Muscle of leg (tissue), 3 donors: ENCODE measurements at regions not wholly inside any gene's neighbourhood (a gene's known extent, or its start where the extent isn't known, plus 50 kb on each side); places are given as distances from the start of the nearest gene placed in this dataset.

Source experiments
- DNase-seq: peaks from one replicate; pipeline ENCODE4 v3.0.0; 2013
- H3K27ac ChIP-seq: one replicate; pipeline ENCODE4 v1.5.1; 2013; ENCODE audit warnings: mild to moderate bottlenecking, low read length, control low read depth
- H3K27me3 ChIP-seq: one replicate; pipeline ENCODE4 v1.6.1; 2013; ENCODE audit warnings: low read length; ENCODE audit not compliant: control insufficient read depth, insufficient read depth
- H3K36me3 ChIP-seq: one replicate; pipeline ENCODE4 v1.6.1; 2013; ENCODE audit warnings: low read length; ENCODE audit not compliant: control insufficient read depth, insufficient read depth
- H3K4me1 ChIP-seq: one replicate; pipeline ENCODE4 v1.6.1; 2013; ENCODE audit warnings: low read length; ENCODE audit not compliant: control insufficient read depth, insufficient read depth
- H3K4me3 ChIP-seq: one replicate; pipeline ENCODE4 v1.5.1; 2013; ENCODE audit warnings: low read length, control low read depth
- H3K9me3 ChIP-seq: replicated peaks from 2 replicates; pipeline ENCODE4 v1.6.1; 2013; ENCODE audit warnings: low read depth, low read length; ENCODE audit not compliant: control insufficient read depth
- WGBS: methylation state at CpG from one replicate; pipeline ENCODE4 v1.1.5; 2013; ENCODE audit warnings: missing lambda C conversion rate; ENCODE audit not compliant: insufficient coverage; 5-methylcytosine and 5-hydroxymethylcytosine counted together

- Histone ChIP-seq H3K9me3 (no peaks in the 10 kb centered on the region), H3K27me3 (no peaks in the 10 kb centered on the region), H3K4me1 (peaks cover 13% of the 10 kb centered on the region), H3K36me3 (no peaks in the 10 kb centered on the region), H3K27ac (no peak overlapping the region), H3K4me3 (no peak overlapping the region)
- WGBS = no CpG with 5 or more reads among the region's 3 CpGs
- DNase-seq = no peak
These were observed 147.1 kb upstream of the MPDZ start for GRCh38 chr9:13426606-13427005.

- H3K4me3 ChIP-seq = no peak overlapping the region
- H3K4me1 ChIP-seq = peaks cover 7% of the 10 kb centered on the region
- H3K9me3 ChIP-seq = no peaks in the 10 kb centered on the region
- no peak for DNase-seq
- WGBS = no CpG with 5 or more reads among the region's 4 CpGs
- H3K27me3 ChIP-seq = no peaks in the 10 kb centered on the region
- H3K27ac ChIP-seq = no peak overlapping the region
- no peaks in the 10 kb centered on the region for H3K36me3 ChIP-seq
These were observed 145.4 kb upstream of the MPDZ start for GRCh38 chr9:13424872-13425271.

- peaks cover under 1% of the 10 kb centered on the region for H3K4me1 ChIP-seq
- 80% methylated on average over 3 of the region's 6 CpGs for WGBS
- H3K9me3 ChIP-seq = no peaks in the 10 kb centered on the region
- H3K4me3 ChIP-seq = no peak overlapping the region
- no peak overlapping the region for H3K27ac ChIP-seq
- no peak for DNase-seq
- no peaks in the 10 kb centered on the region for H3K36me3 ChIP-seq
- no peaks in the 10 kb centered on the region for H3K27me3 ChIP-seq
These were observed 144.7 kb upstream of the MPDZ start for GRCh38 chr9:13424204-13424603.

GRCh38 chr9:13414349-13414748 lies 134.9 kb upstream of the MPDZ start:
- Histone ChIP-seq H3K36me3 (no peaks in the 10 kb centered on the region), H3K27me3 (no peaks in the 10 kb centered on the region), H3K4me1 (peaks cover 2% of the 10 kb centered on the region), H3K4me3 (no peak overlapping the region), H3K27ac (no peak overlapping the region), H3K9me3 (no peaks in the 10 kb centered on the region)
- peak; percentile 62 for DNase-seq

- Histone ChIP-seq H3K27me3 (no peaks in the 10 kb centered on the region), H3K9me3 (no peaks in the 10 kb centered on the region), H3K4me3 (no peak overlapping the region), H3K27ac (peak overlapping the region; percentile 8), H3K36me3 (no peaks in the 10 kb centered on the region), H3K4me1 (peaks cover 2% of the 10 kb centered on the region)
- DNase-seq = peak; percentile 81
- 100% methylated on average over 1 of the region's 2 CpGs for WGBS
These were observed 132.8 kb upstream of the MPDZ start for GRCh38 chr9:13412331-13412730.

- peaks cover 2% of the 10 kb centered on the region for H3K4me1 ChIP-seq
- no peaks in the 10 kb centered on the region for H3K36me3 ChIP-seq
- H3K9me3 ChIP-seq = no peaks in the 10 kb centered on the region
- DNase-seq = peak; percentile 61
- no peak overlapping the region for H3K4me3 ChIP-seq
- H3K27me3 ChIP-seq = no peaks in the 10 kb centered on the region
- H3K27ac ChIP-seq = peak overlapping the region; percentile 32
These were observed 132.3 kb upstream of the MPDZ start for GRCh38 chr9:13411791-13412190.

GRCh38 chr9:13410566-13411031 lies 131.1 kb upstream of the MPDZ start:
- Histone ChIP-seq H3K27ac (no peak overlapping the region), H3K36me3 (no peaks in the 10 kb centered on the region), H3K4me3 (no peak overlapping the region), H3K9me3 (no peaks in the 10 kb centered on the region), H3K27me3 (no peaks in the 10 kb centered on the region), H3K4me1 (peaks cover 2% of the 10 kb centered on the region)
- DNase-seq = no peak
- WGBS = no CpG with 5 or more reads among the region's 2 CpGs

- Histone ChIP-seq H3K9me3 (no peaks in the 10 kb centered on the region), H3K27ac (no peak overlapping the region), H3K4me3 (no peak overlapping the region), H3K36me3 (no peaks in the 10 kb centered on the region), H3K27me3 (no peaks in the 10 kb centered on the region), H3K4me1 (no peaks in the 10 kb centered on the region)
- DNase-seq = no peak
These were observed 118.2 kb upstream of the MPDZ start for GRCh38 chr9:13397661-13398060.

- no peaks in the 10 kb centered on the region for H3K9me3 ChIP-seq
- no peak for DNase-seq
- H3K36me3 ChIP-seq = no peaks in the 10 kb centered on the region
- no peaks in the 10 kb centered on the region for H3K4me1 ChIP-seq
- no peaks in the 10 kb centered on the region for H3K27me3 ChIP-seq
- H3K4me3 ChIP-seq = no peak overlapping the region
- no peak overlapping the region for H3K27ac ChIP-seq
- no CpG with 5 or more reads among the region's 4 CpGs for WGBS
These were observed 117.7 kb upstream of the MPDZ start for GRCh38 chr9:13397220-13397619.

GRCh38 chr9:13396418-13396817 lies 116.9 kb upstream of the MPDZ start:
- Histone ChIP-seq H3K27ac (no peak overlapping the region), H3K4me1 (no peaks in the 10 kb centered on the region), H3K9me3 (peaks cover 2% of the 10 kb centered on the region), H3K4me3 (no peak overlapping the region), H3K36me3 (no peaks in the 10 kb centered on the region), H3K27me3 (no peaks in the 10 kb centered on the region)
- no CpG with 5 or more reads among the region's 4 CpGs for WGBS
- no peak for DNase-seq

GRCh38 chr9:13395156-13395555 lies 115.7 kb upstream of the MPDZ start:
- no peaks in the 10 kb centered on the region for H3K27me3 ChIP-seq
- peak; percentile 59 for DNase-seq

More at GRCh38 chr9:13395156-13395555, 115.7 kb upstream of the MPDZ start:
- no peak overlapping the region for H3K4me3 ChIP-seq
- no peaks in the 10 kb centered on the region for H3K36me3 ChIP-seq
- H3K27ac ChIP-seq = no peak overlapping the region
- H3K4me1 ChIP-seq = no peaks in the 10 kb centered on the region
- peaks cover 4% of the 10 kb centered on the region for H3K9me3 ChIP-seq
